ENCODE measurements at regions not wholly inside any gene's neighbourhood (a gene's known extent, or its start where the extent isn't known, plus 50 kb on each side); places are given as distances from the start of the nearest gene placed in this dataset.

- TF ChIP-seq CTCF (IDR thresholded peaks at IDR 0.05) (no peak), POLR2A (IDR thresholded peaks at IDR 0.05) (no peak), EP300 (IDR thresholded peaks at IDR 0.05) (no peak), POLR2AphosphoS5 (IDR thresholded peaks at IDR 0.05) (no peak)
Observed at GRCh38 chr6:43914272-43915147, 144.5 kb downstream of the VEGFA start.

Data from sigmoid colon (tissue), 4 donors.